GM23248 (cell line): ENCODE measurements at regions not wholly inside any gene's neighbourhood (a gene's known extent, or its start where the extent isn't known, plus 50 kb on each side); places are given as distances from the start of the nearest gene placed in this dataset.

Experiments
- EZH2 ChIP-seq: fragments of 200-600 bp; sonication (generic); IDR thresholded peaks from 2 replicates; pipeline ENCODE4 v1.6.1; 2018; ENCODE audit warnings: antibody characterized with exemption, mild to moderate bottlenecking; ENCODE audit not compliant: insufficient read depth, poor library complexity, severe bottlenecking
- EZH2phosphoT487 ChIP-seq: fragments of 200-600 bp; sonication (generic); IDR thresholded peaks from 2 replicates; pipeline ENCODE4 v1.6.1; 2018; ENCODE audit warnings: antibody characterized with exemption, moderate library complexity, mild to moderate bottlenecking, low read depth; ENCODE audit not compliant: insufficient read depth

GRCh38 chr6:25186919-25187318 lies 92.3 kb upstream of the CARMIL1 start:
- no peak for TF ChIP-seq EZH2phosphoT487
- TF ChIP-seq EZH2: no peak
